ENCODE measurements at regions not wholly inside any gene's neighbourhood (a gene's known extent, or its start where the extent isn't known, plus 50 kb on each side); places are given as distances from the start of the nearest gene placed in this dataset.

GRCh38 chr6:163937071-163937470, 522.6 kb downstream of the QKI start:
- DNase-seq = no peak

GRCh38 chr6:163935158-163935762, 520.7 kb downstream of the QKI start:
- no peak for DNase-seq

DNA sequence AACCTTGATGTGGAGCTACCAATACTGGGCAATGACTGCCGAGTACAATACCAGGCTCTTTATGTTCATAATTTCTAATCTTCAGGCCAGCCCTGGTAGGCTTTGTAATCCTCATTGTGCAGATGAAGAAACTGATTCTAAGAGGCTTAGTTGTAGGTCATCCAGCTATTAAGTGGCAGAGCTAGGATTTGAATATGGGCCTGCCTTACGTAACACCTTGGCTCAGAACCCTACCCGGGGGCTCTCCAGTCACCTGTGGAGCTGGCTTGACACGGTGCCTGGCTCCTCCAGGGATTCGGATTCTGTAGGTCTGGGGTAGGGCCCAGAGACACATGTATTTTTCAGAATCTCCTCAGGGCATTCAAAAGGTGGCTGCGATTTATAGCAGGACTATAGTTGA, 515.5 kb downstream of the QKI start:
- DNase-seq = no peak

DNA sequence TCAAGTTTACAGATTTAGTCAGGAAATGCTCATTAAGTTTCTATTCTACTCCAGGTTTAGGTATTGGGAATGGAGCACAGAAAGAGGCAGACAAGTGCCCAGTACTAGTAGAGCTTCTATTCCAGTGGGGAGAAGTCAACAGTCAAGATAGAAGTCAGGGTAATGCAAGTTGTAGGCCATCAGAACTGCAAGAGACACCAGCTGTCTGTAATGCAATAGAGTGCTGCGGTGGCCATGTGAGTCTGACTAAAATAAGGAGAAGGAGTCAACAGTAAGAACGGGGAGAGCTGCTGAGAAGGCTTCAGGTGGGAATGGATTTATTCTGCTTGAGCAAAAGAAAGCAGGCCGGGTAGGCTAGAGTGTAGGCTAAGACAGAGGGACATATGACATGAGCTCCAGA, 515.0 kb downstream of the QKI start:
- DNase-seq = no peak

GRCh38 chr6:163926642-163927041, 512.1 kb downstream of the QKI start:
- peak; percentile 62 for DNase-seq

GRCh38 chr6:163925839-163926238, 511.3 kb downstream of the QKI start:
- DNase-seq = no peak

DNA sequence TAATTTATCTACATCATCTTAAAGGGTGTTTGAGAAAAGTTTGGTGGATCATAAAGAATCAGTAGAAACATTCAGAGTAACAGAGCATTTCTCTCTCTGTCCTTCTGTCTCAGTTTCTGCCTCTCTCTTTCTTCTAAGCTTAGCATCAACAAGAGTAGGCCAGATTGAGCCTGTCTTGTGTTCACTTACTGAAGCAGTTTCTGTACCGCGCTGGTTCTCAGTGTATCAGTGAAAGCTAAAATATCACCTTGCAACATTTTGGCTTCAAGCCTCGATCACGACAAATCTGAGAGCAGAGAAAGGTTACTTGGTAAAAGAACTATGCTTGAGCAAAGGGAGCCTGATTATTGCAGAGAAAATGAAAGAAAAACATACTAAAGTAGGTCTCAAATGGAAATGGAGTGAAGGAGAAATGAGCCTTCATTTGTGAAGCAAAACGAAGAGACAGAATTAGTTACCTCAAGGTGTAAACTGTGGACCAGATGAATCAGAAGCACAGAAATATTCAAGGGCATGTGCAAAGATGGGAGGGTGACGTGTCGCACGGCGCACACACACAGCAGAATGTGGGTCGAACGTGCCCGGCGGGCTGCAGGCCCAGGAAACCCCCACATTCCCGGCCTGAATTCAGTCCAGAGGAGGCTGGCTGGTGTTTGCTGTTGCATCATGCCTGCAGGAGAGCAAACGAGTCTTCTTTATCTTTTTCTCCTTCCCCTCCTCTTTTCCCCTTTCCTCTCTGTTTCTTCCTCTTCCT, 509.3 kb downstream of the QKI start:
- DNase-seq = no peak

- no peak for DNase-seq
These were observed 508.0 kb downstream of the QKI start for GRCh38 chr6:163922562-163922961.

DNA sequence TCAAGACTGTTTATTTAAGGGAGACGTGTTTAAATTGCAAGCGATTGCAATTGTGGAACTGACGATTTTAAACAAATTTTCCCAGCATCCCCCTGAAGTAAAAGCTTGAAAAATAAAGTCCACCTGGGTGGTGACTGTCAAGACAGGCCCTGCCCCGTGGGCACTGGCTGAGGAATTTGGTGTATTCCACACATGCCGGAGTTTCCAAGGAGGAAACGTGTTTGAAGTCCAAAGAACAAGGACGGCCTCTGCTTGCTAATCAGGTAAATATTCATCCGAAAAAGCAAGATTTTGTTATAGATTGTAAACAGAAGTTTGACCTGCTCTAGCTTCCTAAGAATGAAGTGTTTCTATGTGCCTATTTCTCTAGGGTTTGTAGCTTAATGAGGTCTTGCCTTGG, 505.1 kb downstream of the QKI start:
- no peak for DNase-seq

DNA sequence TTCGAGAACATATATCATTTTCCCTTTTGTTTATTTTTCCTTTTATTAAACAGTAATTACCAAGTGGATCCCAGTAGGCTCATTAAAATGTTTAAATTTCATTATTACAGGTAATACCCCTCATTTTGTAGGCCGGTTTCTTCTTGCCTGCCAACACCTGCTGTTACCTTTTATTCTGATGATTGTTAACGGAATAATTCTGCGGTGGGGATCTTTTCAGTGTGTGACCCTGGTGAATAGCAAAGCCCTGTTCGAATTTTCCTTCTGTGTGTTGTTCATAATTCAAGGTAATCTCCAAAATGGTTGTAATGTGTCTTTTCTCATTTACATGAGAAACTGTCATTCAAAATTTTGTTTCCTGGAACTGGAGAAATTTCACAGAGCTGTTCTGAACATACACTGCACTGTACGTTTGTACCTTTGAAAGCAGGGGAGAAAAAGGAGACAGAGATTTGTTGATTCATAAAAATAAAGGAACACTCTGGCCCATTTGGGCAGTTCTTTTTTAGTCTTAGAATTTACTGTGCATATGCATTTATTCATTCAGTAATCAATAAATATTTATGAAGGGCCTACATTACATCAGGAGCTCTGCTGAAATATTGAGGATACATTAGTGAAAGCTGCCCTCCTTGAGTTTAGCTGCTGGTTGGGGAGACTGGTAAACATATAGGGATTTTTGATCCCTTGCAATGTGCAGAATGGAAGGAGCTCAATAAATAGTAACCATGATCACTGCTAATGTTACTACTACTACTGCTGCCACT, 502.0 kb downstream of the QKI start:
- DNase-seq = no peak

DNA sequence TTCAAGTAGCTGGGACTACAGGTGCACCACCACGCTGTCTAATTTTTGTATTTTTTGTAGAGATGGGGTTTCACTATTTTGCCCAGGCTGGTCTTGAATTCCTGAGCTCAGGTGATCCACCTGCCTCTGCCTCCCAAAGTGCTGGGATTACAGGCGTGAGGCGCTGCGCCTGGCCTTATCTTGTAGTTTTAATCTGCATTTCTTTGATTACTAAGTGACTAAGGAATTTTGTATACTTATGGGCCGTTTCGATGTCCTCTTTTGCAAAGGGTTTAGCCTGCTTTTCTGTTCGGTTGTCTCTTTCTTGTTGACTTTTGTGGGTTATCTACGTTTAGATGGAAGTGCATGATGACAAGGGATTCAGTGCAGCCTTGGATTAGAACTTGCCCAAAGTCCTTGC, 500.6 kb downstream of the QKI start:
- DNase-seq = no peak

- DNase-seq = no peak
These were observed 498.5 kb downstream of the QKI start for GRCh38 chr6:163913045-163913444.

DNA sequence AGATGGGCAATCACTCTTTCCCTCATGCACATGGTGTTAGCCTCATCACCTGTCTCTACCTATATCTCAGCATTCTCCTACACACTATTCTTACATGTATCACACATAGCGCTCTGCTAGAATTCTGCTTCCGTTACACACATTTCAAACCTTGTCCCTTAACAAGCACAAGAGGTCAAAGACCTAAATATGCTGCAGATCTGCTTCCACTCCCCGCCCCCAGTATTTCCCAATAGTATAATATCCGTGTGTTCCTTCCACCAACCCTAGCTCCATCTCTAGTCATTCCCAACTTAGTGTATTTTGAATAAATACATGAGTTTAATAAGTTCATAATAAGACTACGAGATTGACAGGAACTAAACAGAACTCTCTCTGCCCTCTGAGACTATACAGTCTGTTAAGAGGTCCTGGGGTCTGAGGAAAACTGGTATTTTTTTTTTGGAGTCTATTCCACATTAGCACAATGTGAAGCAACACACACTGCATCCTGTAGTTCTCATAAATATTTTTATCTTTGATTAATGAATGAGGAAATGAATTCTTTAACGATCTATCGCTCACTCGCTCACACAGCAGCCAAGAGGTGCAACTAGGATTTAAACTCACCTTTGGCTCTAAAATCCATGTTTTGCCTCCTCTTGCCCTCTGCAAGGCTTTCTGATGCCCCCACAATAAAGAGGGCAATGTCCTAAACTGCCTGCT, 491.6 kb downstream of the QKI start:
- no peak for DNase-seq

- DNase-seq = no peak
These were observed 489.7 kb downstream of the QKI start for GRCh38 chr6:163904186-163904585.

- no peak for DNase-seq
These were observed 489.0 kb downstream of the QKI start for GRCh38 chr6:163903541-163903940.

DNA sequence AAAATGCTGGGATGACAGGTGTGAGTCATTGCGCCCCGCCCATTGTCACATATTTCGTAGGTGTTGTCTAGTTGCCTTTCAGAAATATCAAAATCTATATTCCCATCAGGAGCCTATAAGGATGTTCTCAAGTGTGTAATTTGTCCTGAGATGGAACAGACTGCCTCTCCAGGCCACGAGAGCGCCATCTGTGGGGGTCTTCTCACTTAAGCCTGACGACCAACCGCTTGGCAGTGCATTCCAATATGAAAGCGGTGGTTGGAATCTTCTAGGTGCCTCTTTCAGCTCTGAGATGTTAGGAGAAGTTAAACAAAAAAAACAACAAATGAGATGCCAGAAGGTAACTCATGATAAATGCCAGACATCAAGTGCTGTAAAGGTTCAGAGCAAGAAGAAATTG, 488.5 kb downstream of the QKI start:
- no peak for DNase-seq

DNA sequence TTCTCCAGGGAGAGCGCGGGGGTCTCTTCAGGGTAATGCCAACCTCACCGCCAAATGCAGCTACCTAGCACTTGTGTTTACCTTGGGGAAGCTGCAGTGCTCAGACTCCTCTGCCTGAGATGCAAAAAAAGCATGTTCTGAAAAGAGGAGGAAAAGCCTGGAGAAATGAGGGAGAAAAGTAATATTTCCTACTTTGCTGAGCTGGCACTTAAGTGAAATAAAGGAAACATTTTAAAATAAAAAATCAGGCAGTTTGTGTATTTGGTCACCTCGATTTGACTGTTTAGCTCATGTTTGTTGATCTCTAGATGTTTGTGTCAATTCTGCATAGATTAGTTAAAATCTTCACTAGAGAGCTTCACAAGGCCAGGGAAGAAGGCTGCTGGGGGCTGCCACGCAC, 487.2 kb downstream of the QKI start:
- DNase-seq = no peak

GRCh38 chr6:163900570-163900969, 486.1 kb downstream of the QKI start:
- DNase-seq = no peak

- no peak for DNase-seq
These were observed 483.2 kb downstream of the QKI start for GRCh38 chr6:163897669-163898068.

DNA sequence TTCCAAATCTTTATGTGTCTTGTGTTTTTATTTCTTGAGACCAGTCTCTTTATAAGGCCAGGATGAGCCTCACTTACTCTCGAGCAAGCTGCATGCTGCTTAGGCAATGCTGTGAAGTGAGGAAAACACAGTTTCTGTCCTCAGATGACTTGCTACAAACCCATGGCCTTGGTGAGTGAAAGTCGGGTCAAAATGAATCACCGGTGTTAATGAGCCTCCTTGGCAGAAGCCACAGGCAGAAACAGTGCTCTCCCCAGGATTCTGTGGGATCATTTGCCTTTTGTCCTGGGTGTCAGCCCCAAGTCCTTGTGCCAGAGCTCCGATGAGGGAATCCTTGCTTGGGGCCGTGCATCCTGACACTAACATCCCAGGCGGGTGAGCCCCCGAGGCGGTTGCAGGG, 482.5 kb downstream of the QKI start:
- no peak for DNase-seq

- DNase-seq = no peak
These were observed 480.6 kb downstream of the QKI start for GRCh38 chr6:163895162-163895561.

GRCh38 chr6:163893609-163894189, 479.2 kb downstream of the QKI start:
- DNase-seq = no peak

Data from right hindlimb (tissue), 1 donor.